ENCODE measurements at regions not wholly inside any gene's neighbourhood (a gene's known extent, or its start where the extent isn't known, plus 50 kb on each side); places are given as distances from the start of the nearest gene placed in this dataset.
A peak's percentile ranks its signal among the peaks of the same experiment; 100 is the strongest.

DNA sequence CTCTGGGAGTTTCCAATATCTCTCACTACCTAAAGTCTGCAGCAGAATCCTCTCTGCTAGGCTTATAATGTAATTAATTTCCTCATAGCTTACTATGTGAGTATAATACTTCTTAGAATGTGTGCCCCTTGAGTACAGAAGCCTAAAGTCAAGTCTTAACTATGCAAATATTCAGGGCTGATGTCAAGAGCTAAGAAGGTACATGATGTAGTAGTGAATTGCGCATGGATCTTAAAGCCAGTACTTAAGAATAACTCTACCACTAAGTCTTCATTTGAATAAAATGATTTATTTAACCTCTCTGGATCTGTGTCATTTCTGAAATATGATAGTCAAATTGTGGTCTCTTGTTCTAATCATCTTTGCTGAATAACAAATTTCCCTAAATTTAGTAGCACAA, 442.9 kb downstream of the DTWD2 start:
- H3K36me3 ChIP-seq (ENCODE audit: control insufficient read depth, insufficient read depth, low read length), result no peaks in the 10 kb centered on the region
- no peak overlapping the region for H3K27ac ChIP-seq (ENCODE audit: low read length)
- WGBS (ENCODE audit: insufficient coverage), result no CpG with 5 or more reads among the region's 1 CpG
- no peak for DNase-seq
- no peak overlapping the region for H3K4me3 ChIP-seq (ENCODE audit: low read length)
- H3K27me3 ChIP-seq (ENCODE audit: control insufficient read depth, insufficient read depth, low read length), result no peaks in the 10 kb centered on the region
- no peaks in the 10 kb centered on the region for H3K9me3 ChIP-seq (replicated peaks; ENCODE audit: control insufficient read depth, low read depth, low read length)
- H3K4me1 ChIP-seq (ENCODE audit: control insufficient read depth, insufficient read depth, low read length), result no peaks in the 10 kb centered on the region

DNA sequence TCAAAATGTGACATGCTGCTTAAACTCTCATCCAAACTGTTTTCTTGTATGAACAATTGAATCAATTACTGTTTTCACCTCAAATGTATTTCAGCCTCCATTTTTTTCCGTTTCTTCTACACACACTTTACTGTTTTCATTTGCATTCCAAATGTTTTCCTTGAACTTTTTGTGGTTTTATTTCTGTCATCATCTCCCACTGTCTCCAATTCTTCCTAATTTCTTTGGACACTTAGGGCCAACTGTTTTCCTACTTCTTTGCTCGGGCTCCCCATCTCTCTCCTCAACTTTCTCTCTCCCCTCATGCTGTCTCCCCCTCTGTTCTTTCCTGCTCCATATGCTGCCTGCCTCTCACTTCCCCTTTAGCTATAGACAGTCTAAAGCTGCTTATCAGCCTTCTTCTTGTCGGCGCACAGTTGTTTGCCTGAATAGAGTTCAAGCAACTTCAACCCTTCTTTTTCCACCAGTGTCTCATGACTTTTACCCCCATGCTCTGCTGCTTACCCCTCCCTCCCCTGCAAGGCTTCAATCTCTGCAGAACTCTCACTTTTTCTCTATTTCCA, 443.4 kb downstream of the DTWD2 start:
- Histone ChIP-seq H3K4me3 (ENCODE audit: low read length) (no peak overlapping the region), H3K27ac (ENCODE audit: low read length) (no peak overlapping the region), H3K27me3 (ENCODE audit: control insufficient read depth, insufficient read depth, low read length) (no peaks in the 10 kb centered on the region), H3K9me3 (replicated peaks; ENCODE audit: control insufficient read depth, low read depth, low read length) (no peaks in the 10 kb centered on the region), H3K4me1 (ENCODE audit: control insufficient read depth, insufficient read depth, low read length) (no peaks in the 10 kb centered on the region), H3K36me3 (ENCODE audit: control insufficient read depth, insufficient read depth, low read length) (no peaks in the 10 kb centered on the region)
- 74% methylated on average over 4 of the region's 4 CpGs for WGBS (ENCODE audit: insufficient coverage)
- no peak for DNase-seq

DNA sequence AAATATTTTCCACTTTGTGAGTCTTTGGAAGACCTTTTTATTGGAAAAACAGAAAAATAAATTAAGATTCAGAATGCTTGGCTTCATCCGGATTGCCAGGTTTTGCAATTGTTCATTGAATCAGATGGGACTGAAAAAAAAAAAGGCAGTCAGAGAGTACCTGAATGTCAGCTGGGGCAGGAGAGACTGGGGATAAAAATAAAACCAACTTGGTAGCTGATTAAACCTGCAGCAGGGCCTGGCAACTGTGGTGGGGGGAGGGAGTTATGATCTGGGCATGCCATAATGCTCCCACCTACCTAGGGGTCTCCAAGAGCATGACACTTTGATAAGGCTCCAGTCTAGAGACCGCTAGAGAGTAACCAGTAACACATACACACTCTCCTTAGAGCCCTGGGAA, 454.4 kb downstream of the DTWD2 start:
- WGBS (ENCODE audit: insufficient coverage), result 70% methylated on average over 2 of the region's 2 CpGs
- H3K27ac ChIP-seq (ENCODE audit: low read length), result no peak overlapping the region

DNA sequence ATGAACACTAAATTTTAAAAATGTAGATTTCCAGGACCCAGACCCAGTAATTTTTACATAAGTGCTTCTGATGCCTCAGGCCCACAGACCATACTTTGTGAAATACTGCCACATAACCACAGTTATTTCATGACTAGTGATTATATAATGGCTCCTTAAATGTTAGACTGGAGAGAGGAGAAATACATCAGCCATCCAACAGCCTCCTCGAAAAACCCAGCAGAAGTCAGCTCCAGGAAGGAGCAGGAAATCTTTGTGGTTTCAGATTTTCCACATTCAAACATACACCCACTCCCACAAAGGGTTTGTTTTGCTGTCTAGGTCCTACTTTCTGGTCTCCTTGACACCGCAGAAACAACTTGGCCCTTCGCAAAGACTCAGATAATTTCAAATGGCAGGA, 455.2 kb downstream of the DTWD2 start:
- no peaks in the 10 kb centered on the region for H3K36me3 ChIP-seq (ENCODE audit: control insufficient read depth, insufficient read depth, low read length)
- no CpG with 5 or more reads among the region's 3 CpGs for WGBS (ENCODE audit: insufficient coverage)

More for the DNA sequence above, 454.4 kb downstream of the DTWD2 start:
- H3K4me3 ChIP-seq (ENCODE audit: low read length), result no peak overlapping the region
- no peaks in the 10 kb centered on the region for H3K27me3 ChIP-seq (ENCODE audit: control insufficient read depth, insufficient read depth, low read length)
- DNase-seq, result peak; percentile 37
- no peaks in the 10 kb centered on the region for H3K4me1 ChIP-seq (ENCODE audit: control insufficient read depth, insufficient read depth, low read length)
- no peaks in the 10 kb centered on the region for H3K9me3 ChIP-seq (replicated peaks; ENCODE audit: control insufficient read depth, low read depth, low read length)
- no peaks in the 10 kb centered on the region for H3K36me3 ChIP-seq (ENCODE audit: control insufficient read depth, insufficient read depth, low read length)

DNA sequence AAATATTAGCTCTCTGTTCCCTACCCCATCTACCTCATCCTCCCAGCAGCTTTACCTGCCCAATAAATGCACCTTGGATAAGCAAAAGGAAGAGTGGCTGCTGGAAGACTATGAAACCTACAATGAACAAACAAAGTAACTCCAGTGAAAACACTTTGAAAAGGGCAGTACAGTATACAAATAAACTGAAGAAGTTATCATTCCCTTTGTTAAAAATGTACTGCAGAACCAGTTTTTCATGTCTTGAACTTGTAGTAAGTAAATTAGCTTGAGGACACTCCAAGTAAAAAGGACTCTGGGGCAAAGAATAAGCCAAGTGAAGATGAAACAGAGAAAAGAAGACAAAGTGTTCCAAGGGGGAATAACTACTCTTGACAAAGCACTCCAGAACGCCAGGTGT, 457.1 kb downstream of the DTWD2 start:
- Histone ChIP-seq H3K9me3 (replicated peaks; ENCODE audit: control insufficient read depth, low read depth, low read length) (no peaks in the 10 kb centered on the region), H3K4me3 (ENCODE audit: low read length) (no peak overlapping the region), H3K4me1 (ENCODE audit: control insufficient read depth, insufficient read depth, low read length) (no peaks in the 10 kb centered on the region), H3K36me3 (ENCODE audit: control insufficient read depth, insufficient read depth, low read length) (no peaks in the 10 kb centered on the region), H3K27ac (ENCODE audit: low read length) (no peak overlapping the region), H3K27me3 (ENCODE audit: control insufficient read depth, insufficient read depth, low read length) (no peaks in the 10 kb centered on the region)
- WGBS (ENCODE audit: insufficient coverage), result 17% methylated on average over 1 of the region's 1 CpG
- DNase-seq, result peak; percentile 19

More for the DNA sequence above, 455.2 kb downstream of the DTWD2 start:
- H3K27ac ChIP-seq (ENCODE audit: low read length), result no peak overlapping the region
- no peak for DNase-seq
- no peaks in the 10 kb centered on the region for H3K9me3 ChIP-seq (replicated peaks; ENCODE audit: control insufficient read depth, low read depth, low read length)
- H3K27me3 ChIP-seq (ENCODE audit: control insufficient read depth, insufficient read depth, low read length), result no peaks in the 10 kb centered on the region
- H3K4me1 ChIP-seq (ENCODE audit: control insufficient read depth, insufficient read depth, low read length), result no peaks in the 10 kb centered on the region
- no peak overlapping the region for H3K4me3 ChIP-seq (ENCODE audit: low read length)

DNA sequence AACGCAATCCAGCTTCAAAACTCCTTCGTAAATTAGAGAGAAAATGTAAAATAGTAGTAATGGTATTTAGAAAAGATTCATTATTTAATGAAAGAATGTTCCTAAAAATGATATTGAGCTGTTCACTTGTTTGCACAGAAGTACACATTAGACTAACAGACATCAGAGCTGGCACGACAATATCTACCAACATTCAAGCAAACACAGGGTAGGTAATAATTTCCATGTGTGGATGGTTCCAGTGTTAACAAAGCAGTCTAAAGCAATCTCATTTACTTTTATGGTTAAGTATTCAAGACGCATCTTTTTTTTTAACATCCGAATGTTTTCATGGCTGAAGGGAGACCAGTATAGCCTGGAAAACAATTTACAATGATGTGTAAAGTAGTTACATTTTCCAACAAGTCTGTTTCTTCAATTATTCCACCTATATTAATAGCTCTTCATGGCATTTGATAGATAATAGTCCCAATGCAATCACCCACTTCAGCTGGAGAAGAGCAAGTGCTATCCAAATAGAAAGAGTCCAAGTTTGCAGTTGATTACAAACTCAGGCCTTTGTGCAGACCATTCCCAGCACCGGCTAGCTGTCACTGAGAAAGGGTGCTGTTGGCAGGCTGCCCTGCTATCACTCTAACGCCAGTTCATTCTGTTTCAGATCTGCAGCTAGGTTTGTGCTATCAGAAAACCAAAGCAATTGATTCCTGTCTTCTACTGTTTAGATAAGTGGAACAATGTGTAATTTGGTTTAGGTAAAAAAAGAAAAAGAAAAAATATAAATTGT, 458.8 kb downstream of the DTWD2 start:
- no peaks in the 10 kb centered on the region for H3K27me3 ChIP-seq (ENCODE audit: control insufficient read depth, insufficient read depth, low read length)
- no peaks in the 10 kb centered on the region for H3K36me3 ChIP-seq (ENCODE audit: control insufficient read depth, insufficient read depth, low read length)
- H3K4me1 ChIP-seq (ENCODE audit: control insufficient read depth, insufficient read depth, low read length), result no peaks in the 10 kb centered on the region
- DNase-seq, result peak; percentile 84
- no peak overlapping the region for H3K27ac ChIP-seq (ENCODE audit: low read length)
- H3K4me3 ChIP-seq (ENCODE audit: low read length), result no peak overlapping the region
- 0% methylated on average over 2 of the region's 7 CpGs for WGBS (ENCODE audit: insufficient coverage)
- no peaks in the 10 kb centered on the region for H3K9me3 ChIP-seq (replicated peaks; ENCODE audit: control insufficient read depth, low read depth, low read length)

DNA sequence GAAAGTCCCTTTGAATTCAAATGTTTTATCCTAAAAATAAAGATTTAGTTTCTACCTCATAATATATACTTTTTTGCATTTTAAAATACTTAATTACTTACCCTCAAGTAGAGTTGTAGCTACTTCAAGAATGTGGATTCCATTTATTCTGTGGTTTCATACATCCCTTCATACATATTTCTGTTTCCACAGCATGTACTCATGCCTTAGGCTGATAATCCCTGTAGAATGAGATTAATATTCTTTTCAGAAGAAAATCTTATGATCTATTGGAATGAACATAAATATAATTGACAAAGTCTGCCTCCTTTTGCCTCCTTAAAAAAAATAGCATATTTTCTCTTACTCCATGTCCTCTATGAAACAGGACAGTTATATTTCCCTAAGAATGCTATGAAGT, 465.7 kb downstream of the DTWD2 start:
- Histone ChIP-seq H3K4me3 (ENCODE audit: low read length) (no peak overlapping the region), H3K27me3 (ENCODE audit: control insufficient read depth, insufficient read depth, low read length) (no peaks in the 10 kb centered on the region), H3K36me3 (ENCODE audit: control insufficient read depth, insufficient read depth, low read length) (no peaks in the 10 kb centered on the region), H3K9me3 (replicated peaks; ENCODE audit: control insufficient read depth, low read depth, low read length) (no peaks in the 10 kb centered on the region), H3K4me1 (ENCODE audit: control insufficient read depth, insufficient read depth, low read length) (no peaks in the 10 kb centered on the region), H3K27ac (ENCODE audit: low read length) (no peak overlapping the region)
- no peak for DNase-seq

DNA sequence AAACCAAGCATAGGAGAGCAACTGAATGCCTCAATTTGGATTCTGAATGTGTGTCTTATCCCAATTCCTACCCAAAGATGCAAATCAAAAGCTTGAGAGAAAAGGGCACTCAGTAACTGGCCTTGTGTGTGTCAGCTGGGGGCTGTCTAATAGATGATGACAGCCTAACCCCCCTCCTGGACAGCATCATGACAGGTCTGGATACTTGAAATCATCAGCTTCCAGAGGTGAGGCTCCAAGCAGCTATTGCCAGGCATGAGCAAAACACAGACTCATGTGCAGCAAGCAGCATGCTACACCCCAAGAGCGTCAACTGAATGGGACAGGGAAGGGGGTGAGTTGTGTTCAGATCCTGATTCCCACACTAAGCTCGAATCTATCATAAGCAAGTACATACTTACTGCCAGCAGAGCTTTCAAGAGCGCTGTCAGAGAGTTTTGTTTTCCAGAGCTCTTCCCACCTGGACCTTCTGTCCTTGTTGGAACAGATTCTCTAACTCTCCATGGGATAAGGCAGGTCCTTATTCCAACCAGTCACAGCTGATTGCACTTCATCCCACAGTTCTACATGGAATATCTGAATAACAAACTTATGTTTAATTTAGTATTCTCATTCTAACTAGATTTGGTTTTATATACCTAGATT, 467.5 kb downstream of the DTWD2 start:
- no peak overlapping the region for H3K4me3 ChIP-seq (ENCODE audit: low read length)
- no peaks in the 10 kb centered on the region for H3K27me3 ChIP-seq (ENCODE audit: control insufficient read depth, insufficient read depth, low read length)
- H3K27ac ChIP-seq (ENCODE audit: low read length), result no peak overlapping the region
- no peaks in the 10 kb centered on the region for H3K4me1 ChIP-seq (ENCODE audit: control insufficient read depth, insufficient read depth, low read length)
- no peaks in the 10 kb centered on the region for H3K9me3 ChIP-seq (replicated peaks; ENCODE audit: control insufficient read depth, low read depth, low read length)
- no peaks in the 10 kb centered on the region for H3K36me3 ChIP-seq (ENCODE audit: control insufficient read depth, insufficient read depth, low read length)
- no peak for DNase-seq
- no CpG with 5 or more reads among the region's 3 CpGs for WGBS (ENCODE audit: insufficient coverage)

DNA sequence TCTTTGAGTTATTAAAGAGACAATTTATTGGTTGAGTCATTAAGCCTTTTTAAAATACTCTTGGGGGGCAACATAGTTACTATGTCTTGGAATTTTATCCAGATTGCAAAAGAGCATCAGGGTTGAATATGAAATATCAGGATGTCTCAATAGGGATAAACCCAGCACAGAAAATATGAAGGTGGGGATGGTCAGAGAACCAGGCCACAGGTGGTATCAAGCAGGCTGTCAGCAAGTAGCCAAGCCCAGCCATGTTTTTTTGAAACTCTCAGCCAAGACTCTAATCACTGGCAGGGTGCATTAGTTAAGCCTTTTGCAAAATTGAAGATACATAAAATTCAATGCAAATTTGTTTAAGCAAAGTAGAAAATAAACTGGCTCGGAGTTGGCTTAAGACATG, 468.9 kb downstream of the DTWD2 start:
- Histone ChIP-seq H3K4me1 (ENCODE audit: control insufficient read depth, insufficient read depth, low read length) (no peaks in the 10 kb centered on the region), H3K27me3 (ENCODE audit: control insufficient read depth, insufficient read depth, low read length) (no peaks in the 10 kb centered on the region), H3K9me3 (replicated peaks; ENCODE audit: control insufficient read depth, low read depth, low read length) (no peaks in the 10 kb centered on the region), H3K4me3 (ENCODE audit: low read length) (no peak overlapping the region), H3K27ac (ENCODE audit: low read length) (no peak overlapping the region), H3K36me3 (ENCODE audit: control insufficient read depth, insufficient read depth, low read length) (no peaks in the 10 kb centered on the region)
- WGBS (ENCODE audit: insufficient coverage), result 100% methylated on average over 1 of the region's 1 CpG
- DNase-seq, result no peak

DNA sequence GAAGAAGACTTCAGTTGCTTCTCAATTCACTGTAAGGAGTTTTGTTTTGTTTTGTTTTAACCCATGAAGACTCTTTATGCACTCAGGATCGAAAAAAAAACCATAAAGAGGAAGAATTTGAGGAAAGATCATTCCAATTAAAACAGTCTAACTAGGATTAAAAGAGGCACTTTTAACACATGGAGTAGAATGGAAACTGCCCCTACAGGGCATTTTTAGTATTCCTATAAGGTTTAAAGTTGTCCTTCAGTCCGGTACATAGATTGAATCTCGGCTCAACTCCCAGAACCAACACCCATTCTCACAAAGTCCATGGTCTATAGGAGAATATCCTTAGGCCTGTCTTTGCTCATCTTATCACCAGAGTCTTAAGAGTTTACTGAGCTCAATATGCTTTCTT, 469.6 kb downstream of the DTWD2 start:
- no peak for DNase-seq
- Histone ChIP-seq H3K9me3 (replicated peaks; ENCODE audit: control insufficient read depth, low read depth, low read length) (no peaks in the 10 kb centered on the region), H3K27me3 (ENCODE audit: control insufficient read depth, insufficient read depth, low read length) (no peaks in the 10 kb centered on the region), H3K36me3 (ENCODE audit: control insufficient read depth, insufficient read depth, low read length) (no peaks in the 10 kb centered on the region), H3K27ac (ENCODE audit: low read length) (no peak overlapping the region), H3K4me3 (ENCODE audit: low read length) (no peak overlapping the region), H3K4me1 (ENCODE audit: control insufficient read depth, insufficient read depth, low read length) (no peaks in the 10 kb centered on the region)
- no CpG with 5 or more reads among the region's 3 CpGs for WGBS (ENCODE audit: insufficient coverage)

All from muscle of leg (tissue), 3 donors.